AG08396 (cell line): ENCODE measurements at regions not wholly inside any gene's neighbourhood (a gene's known extent, or its start where the extent isn't known, plus 50 kb on each side); places are given as distances from the start of the nearest gene placed in this dataset.

Experiments used
- DNase-seq: peaks from one replicate; pipeline ENCODE4 v3.0.0; 2012; ENCODE audit warnings: low spot score, mixed read lengths

DNA sequence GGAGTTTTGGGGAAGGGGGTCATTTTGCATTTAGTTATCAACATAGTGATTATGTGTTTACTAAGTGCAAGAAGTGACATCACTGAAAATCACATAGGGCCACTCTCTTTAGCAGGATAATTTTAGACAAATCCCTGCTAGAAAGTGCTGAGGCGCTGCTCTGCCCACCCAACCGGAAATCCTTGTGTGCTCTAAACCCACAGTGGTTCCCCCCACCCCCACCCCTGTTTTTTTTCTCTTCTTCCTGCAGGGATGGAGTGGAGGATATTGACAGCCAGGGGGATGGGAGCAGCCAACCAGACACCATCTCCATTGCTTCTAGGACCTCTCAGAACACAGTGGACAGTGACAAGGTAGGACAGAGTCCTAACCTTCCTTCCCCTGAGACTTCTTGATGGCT, 234.2 kb upstream of the UMPS start:
- DNase-seq: no peak

DNA sequence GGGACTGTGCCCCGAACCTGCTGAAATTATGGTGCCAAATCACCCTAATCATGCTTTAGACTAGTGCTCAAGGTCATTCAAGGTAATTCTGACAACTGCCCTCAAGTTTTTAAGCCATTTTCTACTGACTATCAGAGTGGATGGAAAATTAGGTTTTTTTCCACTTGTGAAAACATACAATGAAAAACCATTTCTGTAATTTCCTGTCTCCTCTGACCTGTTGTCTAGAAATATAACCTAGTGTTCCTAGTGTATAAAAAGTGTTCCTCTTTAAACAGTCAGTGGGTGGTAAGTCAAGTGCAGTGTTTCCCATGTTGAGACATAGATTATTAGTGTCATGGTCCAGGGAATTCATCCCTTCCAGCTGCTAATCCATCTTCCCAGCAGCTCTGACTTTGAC, 232.8 kb upstream of the UMPS start:
- no peak for DNase-seq

DNA sequence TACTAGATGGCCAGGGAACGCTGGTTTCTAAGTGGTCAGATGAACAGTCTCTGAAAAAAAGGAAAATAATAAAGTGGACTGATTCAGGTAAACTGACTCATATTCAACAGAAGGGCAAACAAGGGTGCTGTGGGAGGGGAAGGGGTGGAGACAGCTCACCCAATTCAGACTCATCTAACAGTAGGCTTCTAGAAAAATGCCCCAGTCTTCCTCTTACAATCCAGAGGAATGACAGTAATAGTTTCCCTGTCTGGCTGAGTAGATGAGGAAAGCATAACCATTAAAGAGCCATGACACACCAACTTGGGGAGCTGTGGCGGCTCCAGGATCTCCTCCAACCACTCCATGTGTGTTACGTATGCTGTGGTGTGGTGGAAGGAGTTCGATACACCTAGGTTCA, 231.4 kb upstream of the UMPS start:
- no peak for DNase-seq

DNA sequence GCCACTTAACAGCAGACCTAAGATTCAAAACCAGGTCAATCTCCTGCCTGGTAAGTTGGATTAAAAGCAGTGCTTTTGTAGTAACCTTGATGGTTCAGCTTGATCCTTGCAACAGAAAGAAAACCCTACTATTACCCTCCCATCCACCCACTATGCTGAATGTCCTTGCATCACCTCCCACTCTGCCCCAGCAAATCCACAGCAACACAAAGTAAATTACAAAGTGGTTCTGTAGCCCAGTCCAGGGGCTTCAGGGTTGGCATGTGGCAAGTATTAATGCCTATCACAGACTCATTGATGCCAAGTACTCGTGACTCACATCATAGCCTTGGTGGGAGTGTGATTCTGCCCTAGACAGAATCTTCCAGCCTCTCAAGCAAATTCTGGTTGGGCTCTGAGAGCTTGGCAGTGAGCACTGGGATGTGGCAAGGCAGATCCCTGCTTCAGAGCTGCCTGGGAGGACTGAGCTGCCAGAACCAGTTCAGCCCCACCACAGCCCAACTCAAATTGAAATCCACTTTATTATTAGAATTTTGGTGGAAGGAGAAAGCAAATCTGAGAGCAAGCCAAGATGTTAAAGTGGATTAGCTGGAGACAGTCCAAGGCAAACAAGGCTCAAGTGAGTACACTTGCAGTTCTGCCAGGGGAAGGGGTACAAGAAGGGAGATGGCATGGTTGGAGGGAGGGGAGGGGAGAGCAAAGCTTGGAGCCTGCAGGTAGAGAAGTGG, 225.8 kb upstream of the UMPS start:
- DNase-seq: peak; percentile 26

DNA sequence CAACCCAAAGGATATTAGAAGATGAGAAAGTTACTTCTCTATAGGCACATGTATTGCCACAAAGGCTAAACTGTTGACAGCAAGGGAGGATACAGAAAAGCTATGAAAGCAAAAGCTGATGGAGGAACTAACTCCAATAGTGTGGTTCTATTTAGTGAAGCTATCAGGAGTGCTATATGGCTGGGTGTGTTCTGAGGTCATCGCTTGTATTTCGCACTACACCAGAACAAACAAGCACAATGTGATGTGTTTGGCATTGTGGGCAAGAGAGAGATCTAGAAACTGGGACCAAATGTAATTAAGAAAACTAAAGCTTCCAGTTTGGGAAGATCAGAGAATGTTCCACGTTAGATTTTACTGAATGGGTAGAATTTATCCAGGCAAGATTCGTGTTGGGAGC, 220.4 kb upstream of the UMPS start:
- DNase-seq: no peak

DNA sequence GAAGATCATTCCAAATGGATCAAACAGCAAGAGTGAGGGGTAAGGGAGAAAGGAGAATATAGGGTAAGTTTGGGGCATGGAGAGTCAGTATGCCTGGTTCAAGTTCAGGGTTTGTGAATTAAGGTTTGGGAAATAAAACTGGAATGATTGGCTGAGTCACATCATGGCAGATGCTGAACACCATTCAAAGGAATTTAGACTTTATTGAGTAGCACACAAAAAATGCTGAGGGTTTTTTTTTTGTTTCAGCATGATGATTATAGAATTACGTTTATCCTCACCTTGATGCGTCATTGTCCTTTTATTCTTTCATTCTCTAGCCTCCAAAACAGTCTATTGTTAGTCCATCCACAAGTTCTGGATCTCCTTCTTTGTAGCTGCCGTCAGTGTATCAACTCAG, 220.0 kb upstream of the UMPS start:
- DNase-seq: peak; percentile 27

DNA sequence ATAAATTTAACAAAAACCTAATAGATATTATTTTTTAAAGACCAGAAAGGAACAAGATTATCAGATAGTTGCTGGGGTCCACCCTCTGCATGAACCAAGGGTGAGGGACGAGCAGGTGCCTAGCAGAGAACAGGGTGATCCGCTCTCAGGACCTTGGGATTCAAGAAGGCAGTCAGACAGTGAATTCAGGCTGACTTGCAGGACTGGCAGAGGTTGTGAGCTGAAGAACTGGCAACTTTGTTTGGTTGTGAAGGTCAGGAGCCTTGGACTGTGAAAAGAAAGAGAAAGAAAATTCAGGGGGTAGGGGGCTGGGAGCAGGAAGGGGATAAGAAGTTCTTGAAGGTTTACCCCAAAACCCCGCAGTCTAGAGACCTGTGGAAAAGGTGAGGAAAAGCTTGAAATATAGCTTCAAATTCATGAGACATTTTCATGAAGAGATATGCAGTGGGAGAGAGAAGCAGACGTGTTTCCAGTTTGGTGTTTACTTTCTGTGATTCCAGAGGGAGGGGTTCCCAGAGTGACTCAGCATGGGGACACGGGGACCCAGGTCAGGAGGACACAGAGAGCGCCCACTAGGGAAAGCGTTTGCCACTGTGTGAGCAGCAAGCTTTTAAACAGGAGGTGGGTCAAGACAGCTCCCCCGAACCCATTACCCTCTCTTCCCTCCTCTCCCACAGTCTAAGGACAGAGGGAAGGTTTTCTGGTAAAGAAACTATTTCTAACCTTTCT, 217.2 kb upstream of the UMPS start:
- no peak for DNase-seq

DNA sequence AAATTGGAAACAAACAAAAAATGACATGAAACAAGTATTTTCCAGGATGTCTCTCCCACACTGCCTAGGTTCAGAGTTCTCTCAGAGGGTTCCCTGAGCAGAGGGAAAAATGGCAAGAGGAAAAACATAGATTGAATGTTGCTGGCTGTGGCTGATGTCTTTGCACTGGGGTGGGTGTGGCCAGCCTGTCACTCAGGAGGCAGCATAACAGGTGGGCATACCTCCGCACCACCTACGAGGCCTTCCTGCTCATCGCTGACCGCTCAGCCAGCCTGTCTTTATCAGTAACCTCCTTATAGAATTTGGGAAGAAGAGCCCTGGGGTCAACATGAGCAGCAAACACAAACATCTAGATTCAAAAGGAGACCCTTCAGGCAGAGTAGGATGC, 216.6 kb upstream of the UMPS start:
- DNase-seq: no peak

DNA sequence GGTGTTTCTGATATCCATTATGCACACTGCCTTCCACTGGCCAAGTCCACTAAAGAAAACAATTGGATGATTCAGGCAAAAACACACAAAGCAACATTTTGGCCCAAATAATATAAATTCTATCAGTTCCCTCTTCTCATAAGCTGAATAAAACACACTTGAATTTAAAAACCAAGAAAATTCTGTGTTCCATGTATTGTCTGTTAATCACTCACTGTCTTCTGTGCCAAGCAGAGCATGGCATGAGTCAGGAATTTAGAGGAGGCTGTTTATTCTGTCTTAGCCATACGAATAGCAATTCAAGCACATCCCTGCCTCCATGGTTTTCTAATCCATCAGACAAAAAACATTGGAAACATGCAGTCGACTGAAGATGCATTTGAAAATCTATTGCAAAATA, 215.6 kb upstream of the UMPS start:
- DNase-seq: no peak

DNA sequence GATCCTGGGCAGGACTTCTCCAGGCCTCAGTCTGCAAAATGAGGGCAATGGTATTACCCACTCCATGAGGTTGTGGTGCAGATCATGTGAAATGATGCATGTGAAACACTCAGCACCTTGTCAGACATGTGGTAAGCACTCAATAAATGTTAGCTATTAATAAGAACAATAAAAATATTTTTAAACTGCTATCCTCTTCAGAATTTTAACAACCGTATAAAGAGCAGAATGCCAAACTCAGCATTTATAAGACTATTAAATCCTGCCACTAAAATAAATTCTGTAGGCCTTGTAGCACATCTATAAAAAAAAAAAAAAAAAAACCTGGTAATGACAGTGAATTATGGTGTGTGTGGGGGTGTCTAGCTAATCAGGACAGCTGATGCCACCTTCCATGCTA, 213.9 kb upstream of the UMPS start:
- DNase-seq: no peak

DNA sequence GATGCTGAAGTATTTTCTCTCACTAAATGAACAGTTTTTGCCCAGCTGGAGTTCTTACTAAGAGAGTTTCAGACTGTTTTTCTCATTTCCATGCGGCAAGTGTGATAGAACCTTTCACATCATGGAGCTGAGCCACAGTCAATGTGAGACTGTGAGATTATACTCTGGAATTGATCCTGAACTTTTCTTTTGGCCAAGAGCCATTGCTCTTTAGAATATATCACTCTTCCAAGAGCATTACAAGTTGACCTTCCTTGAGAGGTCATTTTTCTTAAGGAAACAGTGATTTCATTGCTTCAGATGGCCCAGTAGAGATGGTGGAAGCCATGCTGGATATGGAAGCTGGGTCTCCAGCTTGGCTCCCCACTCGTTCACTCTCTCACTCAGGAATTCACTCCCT, 212.9 kb upstream of the UMPS start:
- DNase-seq: no peak

DNA sequence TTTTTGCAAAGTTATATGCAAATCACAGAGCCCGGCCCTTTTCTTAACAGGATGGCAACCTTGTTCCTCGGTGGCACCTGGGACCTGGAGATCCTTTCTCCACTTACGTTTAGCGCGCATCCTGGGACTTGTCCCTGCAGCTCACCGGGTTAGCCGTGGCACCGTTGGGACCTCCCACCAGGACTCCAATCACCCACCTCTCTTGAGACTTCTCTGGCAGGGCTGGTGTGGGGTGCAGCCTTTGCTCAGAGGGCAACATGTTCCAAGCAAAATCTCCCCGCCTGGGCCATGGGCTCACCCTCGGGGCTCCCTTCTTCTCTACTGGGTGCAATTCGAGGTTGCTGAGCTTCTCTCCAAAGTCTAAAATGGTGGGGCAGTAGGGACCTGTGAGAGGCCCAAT, 211.9 kb upstream of the UMPS start:
- no peak for DNase-seq

DNA sequence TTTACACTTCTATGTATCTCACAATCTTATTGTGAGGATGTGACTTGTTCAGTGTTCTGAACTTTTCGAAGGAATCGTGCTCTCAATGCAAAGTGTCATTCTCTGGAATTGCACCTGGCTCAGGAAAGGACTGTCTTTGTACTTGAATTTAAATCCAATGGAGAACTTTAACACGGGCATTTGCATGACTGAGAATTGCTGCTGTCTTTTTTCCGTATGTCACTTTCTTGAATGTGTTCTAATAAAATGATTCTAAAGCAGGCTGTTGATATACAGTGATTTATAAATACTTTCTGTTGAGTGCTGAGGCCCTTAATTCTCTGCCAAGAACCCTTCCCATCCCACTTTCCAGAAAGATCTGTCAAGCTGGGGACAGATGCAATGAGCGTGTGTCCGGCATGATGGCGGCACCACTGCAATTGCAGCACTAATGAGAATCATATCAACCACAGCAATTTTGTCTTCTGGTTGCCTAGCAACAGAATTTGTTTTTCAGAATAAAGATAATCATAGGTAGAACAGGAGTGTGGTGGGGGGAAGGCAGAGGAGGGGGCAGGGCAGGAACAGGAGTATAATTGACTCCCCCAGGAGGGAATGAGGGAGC, 210.6 kb upstream of the UMPS start:
- no peak for DNase-seq

DNA sequence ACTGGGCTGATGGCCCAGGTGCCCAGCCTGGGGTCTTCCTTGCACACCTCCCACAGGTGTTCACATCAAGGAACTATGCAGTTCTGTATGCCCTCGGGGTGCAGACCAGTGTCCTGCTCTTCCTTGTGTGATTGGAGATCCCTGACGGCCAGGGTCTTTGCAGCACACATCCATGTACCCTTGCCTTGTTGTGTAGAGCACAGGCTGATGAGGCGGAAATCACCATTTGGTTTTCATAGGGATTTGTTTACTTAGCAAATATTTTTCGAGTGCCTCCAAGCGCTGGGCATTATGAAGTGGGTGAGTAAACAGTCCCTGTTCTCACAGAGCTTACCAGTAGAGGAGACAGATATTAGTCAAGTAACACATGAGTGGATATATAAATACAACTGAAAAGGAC, 209.3 kb upstream of the UMPS start:
- no peak for DNase-seq

DNA sequence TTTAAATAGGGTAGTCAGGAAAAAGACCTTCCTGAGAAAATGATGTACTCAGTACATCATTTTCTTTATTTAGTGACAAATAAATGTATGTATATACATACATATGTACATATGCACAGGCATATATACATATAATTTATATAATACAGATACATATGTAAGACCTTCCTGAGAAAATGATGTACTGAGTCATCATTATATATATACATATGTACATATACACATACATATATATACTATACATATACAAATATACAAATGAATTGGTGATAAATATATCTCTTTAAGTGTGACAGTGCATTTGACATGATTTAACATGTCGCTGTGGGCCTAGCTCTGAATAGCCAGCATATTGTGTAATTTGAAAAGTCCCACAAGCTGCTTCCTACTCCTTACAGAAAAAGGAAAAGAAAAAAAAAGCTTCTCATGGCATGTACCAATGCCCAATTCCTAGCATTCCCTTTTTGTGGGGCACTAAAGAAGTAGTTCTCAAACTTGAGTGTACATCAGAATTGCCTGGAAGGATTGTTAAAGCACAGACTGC, 208.1 kb upstream of the UMPS start:
- no peak for DNase-seq

DNA sequence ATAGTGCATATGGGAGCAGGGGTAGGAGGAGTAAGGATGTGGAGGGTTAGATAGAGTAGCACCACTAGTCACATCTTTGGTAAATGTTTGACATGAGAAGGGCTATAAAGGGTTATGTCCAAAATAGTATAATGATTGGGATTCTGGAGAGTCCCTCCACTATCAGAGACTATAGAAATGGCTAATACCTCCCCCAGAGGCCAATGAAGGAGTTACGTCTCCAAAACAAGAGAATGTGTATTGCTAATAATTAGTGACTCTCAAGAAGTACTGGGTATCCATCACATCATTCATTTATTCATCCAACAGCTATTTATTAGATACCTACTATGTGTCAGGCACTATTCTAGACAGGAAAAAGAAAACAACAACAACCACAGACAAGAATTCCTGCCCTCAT, 203.7 kb upstream of the UMPS start:
- no peak for DNase-seq

DNA sequence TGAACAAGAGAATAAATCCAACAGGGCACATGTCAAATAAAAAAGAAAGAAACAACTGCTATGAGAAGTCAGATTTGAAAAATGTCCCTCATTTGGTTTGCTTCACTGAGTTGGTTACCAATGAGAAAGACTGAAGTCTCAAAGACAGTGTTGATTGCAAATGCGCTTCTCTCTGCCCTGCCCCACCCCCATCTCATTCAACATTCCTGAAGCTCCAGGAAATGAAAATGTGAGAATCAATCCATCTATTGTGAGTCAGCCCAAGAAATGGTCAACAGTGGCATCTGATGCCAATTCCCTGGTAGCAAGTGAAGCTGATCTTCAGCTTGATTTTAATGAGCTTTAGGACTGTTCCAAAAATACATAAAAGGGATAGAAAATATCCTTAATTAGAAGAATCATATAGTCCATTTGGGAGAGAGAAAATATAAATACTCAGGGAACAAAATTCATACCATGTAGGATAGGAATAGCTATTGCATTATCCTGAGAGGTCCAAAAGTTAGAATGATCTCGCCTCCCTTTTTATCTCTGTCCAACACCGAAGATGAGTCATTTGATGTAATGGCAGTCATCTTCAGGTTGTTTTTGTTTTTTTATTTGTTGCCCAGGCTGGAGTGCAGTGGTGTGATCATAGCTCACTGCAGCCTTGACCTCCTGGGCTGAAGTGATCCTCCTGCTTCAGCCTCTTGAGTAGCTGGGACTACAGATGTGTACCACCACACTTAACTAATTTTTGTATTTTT, 200.3 kb upstream of the UMPS start:
- DNase-seq: no peak

DNA sequence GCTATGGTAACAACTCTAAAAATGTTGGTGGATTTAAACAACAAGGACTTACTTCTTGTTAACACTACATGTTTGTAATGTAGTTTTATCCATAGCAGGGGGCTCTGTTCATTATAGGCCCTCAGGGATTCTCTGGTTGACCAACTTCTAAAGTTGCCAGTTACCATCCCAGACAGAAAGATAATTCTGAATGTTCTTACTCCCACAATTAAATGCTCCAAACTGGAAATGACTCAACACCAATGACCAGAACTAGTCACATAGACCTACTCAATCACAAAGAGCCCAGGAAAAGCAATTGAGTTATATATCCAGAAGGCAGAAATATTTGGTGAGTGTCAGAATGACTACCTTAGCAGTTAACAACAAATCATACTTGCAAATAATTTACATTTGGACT, 199.3 kb upstream of the UMPS start:
- no peak for DNase-seq

DNA sequence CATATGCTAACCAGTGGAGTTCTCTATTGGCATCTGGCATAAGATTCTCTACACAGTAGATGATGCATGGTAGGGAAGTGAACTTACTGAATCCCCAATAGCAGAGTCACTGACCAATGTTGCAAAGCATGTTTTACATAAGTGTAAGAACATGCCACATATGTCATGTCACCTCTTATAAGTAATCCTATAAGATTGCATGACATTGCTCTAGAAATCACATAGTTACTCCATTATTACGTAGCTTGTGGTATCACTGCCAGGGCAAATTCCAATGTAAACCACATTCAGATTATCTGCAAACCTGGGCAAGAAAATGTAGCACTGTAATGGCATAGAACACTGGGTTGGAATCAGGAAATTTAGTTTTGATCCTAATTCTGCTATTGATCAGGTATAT, 198.2 kb upstream of the UMPS start:
- no peak for DNase-seq

DNA sequence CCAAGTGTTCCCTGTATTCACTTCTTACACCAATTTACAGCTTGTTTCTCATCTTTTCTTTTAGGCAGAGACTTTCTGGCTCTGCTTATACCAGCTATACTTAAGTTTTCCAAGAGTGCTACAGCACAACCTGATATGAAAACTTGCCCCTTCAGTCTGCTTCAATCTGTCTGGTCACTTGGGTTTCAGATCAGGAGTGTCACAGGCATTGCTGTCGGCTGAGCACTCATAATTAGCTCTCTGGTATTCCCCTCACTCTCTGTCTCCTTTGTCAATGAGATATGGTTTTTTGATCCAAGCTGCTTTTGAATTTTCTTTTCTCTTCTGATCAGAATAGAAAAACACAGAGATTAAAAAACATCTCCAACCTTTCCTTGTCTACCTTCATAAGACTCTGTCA, 194.9 kb upstream of the UMPS start:
- DNase-seq: no peak

DNA sequence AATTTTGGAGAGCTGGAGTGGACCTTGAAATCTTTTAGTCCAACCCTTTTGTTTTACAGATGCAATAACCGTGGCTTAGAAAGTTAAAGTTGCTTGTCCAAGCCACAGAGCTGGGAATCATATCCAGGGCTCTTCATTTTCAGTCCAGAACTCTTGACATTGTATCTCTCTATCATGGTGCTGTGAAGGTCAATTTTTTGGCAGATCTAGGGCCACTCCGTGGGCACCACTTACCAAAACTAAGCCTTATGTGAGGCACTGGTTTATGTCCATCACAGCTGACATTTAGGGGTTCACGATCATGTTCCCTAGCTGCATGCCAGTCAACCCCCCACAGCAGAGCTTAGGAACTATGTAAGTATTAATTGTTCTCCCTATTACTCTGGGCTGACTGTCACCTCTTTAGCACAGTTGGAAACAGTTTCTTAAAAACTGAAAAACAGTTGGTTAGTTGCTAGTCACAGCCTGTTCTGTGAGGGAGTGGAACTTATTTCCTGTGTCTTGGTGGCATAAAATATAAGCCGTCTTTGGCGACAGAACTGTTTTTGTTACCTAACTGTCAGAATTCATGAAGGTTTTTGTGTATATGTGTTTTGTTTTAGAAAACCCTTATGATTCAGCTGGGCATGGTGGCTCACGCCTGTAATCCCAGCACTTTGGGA, 189.6 kb upstream of the UMPS start:
- DNase-seq: no peak

DNA sequence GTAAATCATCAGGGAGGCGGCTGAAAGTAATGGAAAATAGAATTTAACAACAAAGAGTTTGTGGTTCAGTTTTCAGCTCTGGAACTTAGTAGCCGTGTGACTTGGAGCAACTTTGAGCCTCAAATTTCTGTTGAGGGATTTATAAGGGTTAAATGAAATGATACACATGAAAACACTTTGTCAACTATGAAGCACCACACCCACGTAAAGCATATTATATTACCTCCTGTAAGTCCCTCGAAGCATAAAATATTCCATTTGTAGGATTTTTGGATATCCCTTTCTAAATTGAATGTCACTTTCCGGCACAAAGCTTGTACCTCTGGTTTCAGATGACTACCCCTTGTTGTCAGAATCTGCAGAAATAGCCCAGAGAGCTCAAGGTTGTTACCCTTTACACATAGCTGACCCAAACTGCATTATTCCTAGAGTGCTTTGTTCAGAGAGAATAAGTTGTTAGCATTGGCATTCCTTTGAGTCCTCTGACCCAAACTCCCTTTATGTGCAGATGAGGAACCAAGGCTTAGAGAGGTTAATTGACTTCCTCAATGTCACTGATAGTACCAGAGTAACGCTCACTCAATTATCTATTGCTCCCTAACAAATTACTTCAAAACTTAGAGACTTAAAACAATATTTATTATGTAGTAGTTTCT, 187.9 kb upstream of the UMPS start:
- no peak for DNase-seq
